Neural cell (in vitro differentiated cells): ENCODE measurements at regions not wholly inside any gene's neighbourhood (a gene's known extent, or its start where the extent isn't known, plus 50 kb on each side); places are given as distances from the start of the nearest gene placed in this dataset.
"Not testable (repeated sequence)": the region's sequence is repeated elsewhere in the genome, so short reads cannot be mapped to it uniquely, and the experiment has no call there.

ENCODE experiments used
- CTCF ChIP-seq: fragments of 450-650 bp; IDR thresholded peaks from 2 replicates; pipeline ENCODE4 v1.5.1; 2014; ENCODE audit warnings: antibody characterized with exemption, mild to moderate bottlenecking, moderate library complexity; ENCODE audit not compliant: poor library complexity, severe bottlenecking
- POLR2AphosphoS5 ChIP-seq: IDR thresholded peaks from 2 replicates; pipeline ENCODE4 v1.6.1; 2012
- REST ChIP-seq: IDR thresholded peaks from 2 replicates; pipeline ENCODE4 v1.6.1; 2012; ENCODE audit warnings: borderline replicate concordance

GRCh38 chr5:99534241-99534640 lies 605.4 kb upstream of the CHD1 start:
- not testable (repeated sequence) for TF ChIP-seq CTCF, POLR2AphosphoS5, REST
